Liver (tissue), 2 donors: ENCODE measurements at regions not wholly inside any gene's neighbourhood (a gene's known extent, or its start where the extent isn't known, plus 50 kb on each side); places are given as distances from the start of the nearest gene placed in this dataset.

Source experiments
- CTCF ChIP-seq: fragments of 150-350 bp; IDR thresholded peaks from 2 replicates; pipeline ENCODE4 v1.5.1; 2017; ENCODE audit warnings: improper control_type of control experiment, low read depth, low read length; ENCODE audit not compliant: missing input control
- YY1 ChIP-seq: IDR thresholded peaks from 2 replicates; pipeline ENCODE4 v1.6.1; 2016; ENCODE audit warnings: antibody characterized with exemption, mild to moderate bottlenecking
- donor health status: healthy.

DNA sequence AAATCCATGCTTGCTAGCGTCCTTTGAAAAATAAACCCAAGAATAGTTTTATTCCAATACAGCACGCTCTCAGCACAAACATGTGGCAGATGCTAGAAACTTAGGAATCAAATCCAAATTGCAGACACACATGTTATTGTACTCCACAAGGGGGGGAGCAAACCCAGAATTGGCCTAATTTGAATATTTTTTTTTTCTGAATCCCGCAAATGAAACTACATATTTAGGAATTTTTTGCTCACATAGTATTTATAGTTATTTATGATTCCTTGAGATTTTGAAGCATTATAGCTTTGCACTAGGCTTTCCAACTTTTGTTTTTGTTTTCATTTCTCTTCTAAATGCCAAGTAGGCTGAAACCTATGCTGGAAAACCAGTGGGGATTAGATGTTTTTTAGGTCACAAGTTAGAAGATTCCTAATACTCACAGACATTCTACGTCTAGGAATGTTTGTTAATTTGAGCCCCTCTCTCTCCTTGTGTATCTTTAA lies 59.3 kb upstream of the CDH11 start:
- TF ChIP-seq CTCF (no peak), YY1 (no peak)
